WTC11 (cell line): ENCODE measurements at regions not wholly inside any gene's neighbourhood (a gene's known extent, or its start where the extent isn't known, plus 50 kb on each side); places are given as distances from the start of the nearest gene placed in this dataset.

Experiments
- ATAC-seq: fragments of 200-7000 bp; cut with Tn5 transposase; 2 replicates; pipeline ENCODE4 v1.10.0; 2021; ENCODE audit warnings: mild to moderate bottlenecking, moderate library complexity
- CTCF ChIA-PET: fragments of 300-600 bp; sonication (Branson Sonifier 250); formaldehyde crosslinking; loops from one replicate; lab custom pipeline; 2021; ENCODE audit warnings: antibody characterized with exemption; lab: Charles Lee
- POLR2A ChIA-PET: fragments of 350-600 bp; sonication (Branson Sonifier 250); formaldehyde crosslinking; loops from one replicate; lab custom pipeline; 2021; ENCODE audit warnings: antibody characterized with exemption; lab: Charles Lee
- DNase-seq: peaks from one replicate; pipeline ENCODE4 v3.0.0; 2021; ENCODE audit warnings: low spot score
- H3K27ac Mint-ChIP-seq: 2 replicates; pipeline ENCODE4 v1.8.0; 2021; ENCODE audit warnings: mixed read lengths
- H3K27me3 Mint-ChIP-seq: 2 replicates; pipeline ENCODE4 v1.8.0; 2021; ENCODE audit warnings: low read depth, mild to moderate bottlenecking, moderate library complexity, mixed read lengths
- H3K36me3 Mint-ChIP-seq: 2 replicates; pipeline ENCODE4 v1.8.0; 2021; ENCODE audit warnings: mixed read lengths
- H3K4me1 Mint-ChIP-seq: 2 replicates; pipeline ENCODE4 v1.8.0; 2022; ENCODE audit warnings: mixed read lengths
- H3K4me3 Mint-ChIP-seq: 2 replicates; pipeline ENCODE4 v1.8.0; 2021; ENCODE audit warnings: mild to moderate bottlenecking, moderate library complexity, mixed read lengths
- H3K9me3 Mint-ChIP-seq: 2 replicates; pipeline ENCODE4 v1.8.0; 2021; ENCODE audit warnings: mixed read lengths
- AR ChIP-seq: fragments of 250-450 bp; sonication (Bioruptor Pico); IDR thresholded peaks from 2 replicates; pipeline ENCODE4 v1.9.0; 2021; ENCODE audit warnings: mild to moderate bottlenecking
- ARID4B ChIP-seq: sonication (generic); formaldehyde crosslinking; IDR thresholded peaks from 2 replicates; pipeline ENCODE4 v1.8.0; 2023; ENCODE audit warnings: missing genetic modification reagents, mild to moderate bottlenecking, borderline replicate concordance
- ATF2 ChIP-seq: sonication (generic); formaldehyde crosslinking; IDR thresholded peaks from 2 replicates; pipeline ENCODE4 v1.8.1; 2022; ENCODE audit warnings: low read depth, missing genetic modification reagents, borderline replicate concordance
- CDX4 ChIP-seq: fragments of 250-450 bp; sonication (Bioruptor Pico); IDR thresholded peaks from 2 replicates; pipeline ENCODE4 v1.9.0; 2021; ENCODE audit warnings: moderate library complexity, mild to moderate bottlenecking, inconsistent platforms, borderline replicate concordance
- E2F1 ChIP-seq: sonication (generic); formaldehyde crosslinking; IDR thresholded peaks from 2 replicates; pipeline ENCODE4 v1.8.0; 2022; ENCODE audit warnings: mild to moderate bottlenecking, missing genetic modification reagents
- E2F5 ChIP-seq: sonication (generic); formaldehyde crosslinking; IDR thresholded peaks from 2 replicates; pipeline ENCODE4 v1.8.1; 2022; ENCODE audit warnings: mild to moderate bottlenecking, moderate library complexity, missing genetic modification reagents
- EMX1 ChIP-seq: fragments of 250-450 bp; sonication (Bioruptor Pico); IDR thresholded peaks from 2 replicates; pipeline ENCODE4 v1.8.0; 2021; ENCODE audit warnings: mild to moderate bottlenecking
- ERG ChIP-seq: fragments of 250-450 bp; sonication (Bioruptor Pico); IDR thresholded peaks from 2 replicates; pipeline ENCODE4 v1.8.0; 2021; ENCODE audit warnings: mild to moderate bottlenecking
- ETV6 ChIP-seq: sonication (generic); formaldehyde crosslinking; IDR thresholded peaks from 2 replicates; pipeline ENCODE4 v1.8.1; 2022; ENCODE audit warnings: mild to moderate bottlenecking, missing genetic modification reagents
- FOXJ3 ChIP-seq: sonication (generic); formaldehyde crosslinking; IDR thresholded peaks from 2 replicates; pipeline ENCODE4 v1.9.0; 2021; ENCODE audit warnings: missing genetic modification reagents, mild to moderate bottlenecking, borderline replicate concordance
- FOXK1 ChIP-seq: sonication (generic); formaldehyde crosslinking; IDR thresholded peaks from 2 replicates; pipeline ENCODE4 v1.8.0; 2022; ENCODE audit warnings: mild to moderate bottlenecking, moderate library complexity, missing genetic modification reagents
- KAT7 ChIP-seq: sonication (generic); formaldehyde crosslinking; IDR thresholded peaks from 2 replicates; pipeline ENCODE4 v1.8.1; 2023; ENCODE audit warnings: missing genetic modification reagents, mild to moderate bottlenecking, borderline replicate concordance
- NR1H2 ChIP-seq: sonication (generic); formaldehyde crosslinking; IDR thresholded peaks from 2 replicates; pipeline ENCODE4 v1.9.0; 2021; ENCODE audit warnings: mild to moderate bottlenecking, moderate library complexity, missing genetic modification reagents
- NR2C2 ChIP-seq: sonication (generic); formaldehyde crosslinking; IDR thresholded peaks from 2 replicates; pipeline ENCODE4 v1.8.0; 2022; ENCODE audit warnings: mild to moderate bottlenecking, missing genetic modification reagents
- NR3C1 ChIP-seq: sonication (generic); formaldehyde crosslinking; conservative IDR thresholded peaks from 2 replicates; pipeline ENCODE4 v1.8.1; 2023; ENCODE audit warnings: low read depth, mild to moderate bottlenecking, missing genetic modification reagents
- SMAD3 ChIP-seq: sonication (generic); formaldehyde crosslinking; IDR thresholded peaks from 2 replicates; pipeline ENCODE4 v1.8.0; 2022; ENCODE audit warnings: missing genetic modification reagents, mild to moderate bottlenecking, borderline replicate concordance
- STAT6 ChIP-seq: sonication (generic); formaldehyde crosslinking; conservative IDR thresholded peaks from 2 replicates; pipeline ENCODE4 v1.8.1; 2023; ENCODE audit warnings: mild to moderate bottlenecking, low read depth, missing genetic modification reagents, moderate library complexity
- TCF7 ChIP-seq: sonication (generic); formaldehyde crosslinking; IDR thresholded peaks from 2 replicates; pipeline ENCODE4 v1.8.0; 2022; ENCODE audit warnings: mild to moderate bottlenecking, low read depth, missing genetic modification reagents, moderate library complexity
- TP53 ChIP-seq: sonication (generic); formaldehyde crosslinking; IDR thresholded peaks from 2 replicates; pipeline ENCODE4 v1.8.1; 2023; ENCODE audit warnings: mild to moderate bottlenecking, missing genetic modification reagents

GRCh38 chr20:2208897-2209296 lies 86.9 kb upstream of the TGM3 start (continued):
- TF ChIP-seq STAT6 (CRISPR knock-in tag), result no peak
- no peak for TF ChIP-seq EMX1 (CRISPR knock-in tag)
- TF ChIP-seq NR3C1 (CRISPR knock-in tag), result no peak
- TF ChIP-seq AR, result no peak
- TF ChIP-seq TP53 (CRISPR knock-in tag), result no peak
- TF ChIP-seq E2F1 (CRISPR knock-in tag), result no peak
- no peak for TF ChIP-seq ERG (CRISPR knock-in tag)
- TF ChIP-seq ATF2 (CRISPR knock-in tag), result no peak

- Mint-ChIP-seq H3K36me3 (no peaks in the 10 kb centered on the region), H3K27ac (no peak overlapping the region), H3K9me3 (no peaks in the 10 kb centered on the region), H3K4me1 (no peaks in the 10 kb centered on the region), H3K4me3 (no peak overlapping the region), H3K27me3 (peaks cover 36% of the 10 kb centered on the region)
- ATAC-seq (no peak), DNase-seq (no peak)
- CTCF ChIA-PET, result interaction anchor here (0.8 to 1.5 kb wide), 4 partner anchors 11 to 434 kb away, joined by 3 to 6 read pairs (median 4); no protein-coding TSS in a partner anchor
- POLR2A ChIA-PET, result no interaction called here
- TF ChIP-seq SMAD3 (CRISPR knock-in tag) (no peak), NR2C2 (no peak), ETV6 (CRISPR knock-in tag) (no peak), KAT7 (no peak), TCF7 (no peak), CDX4 (CRISPR knock-in tag) (no peak), ARID4B (CRISPR knock-in tag) (no peak), FOXJ3 (CRISPR knock-in tag) (no peak), NR1H2 (CRISPR knock-in tag) (no peak), FOXK1 (no peak), E2F5 (no peak), EMX1 (CRISPR knock-in tag) (no peak)
Observed at GRCh38 chr20:2210646-2211552, 84.9 kb upstream of the TGM3 start.
